Dermis microvascular lymphatic vessel endothelial cell (primary cell): ENCODE measurements at regions not wholly inside any gene's neighbourhood (a gene's known extent, or its start where the extent isn't known, plus 50 kb on each side); places are given as distances from the start of the nearest gene placed in this dataset.

Experiments
- DNase-seq, 2 donors: peaks; one replicate each; pipeline versions ENCODE4 v3.0.0 to v3.0.0-alpha.2; 2010; ENCODE audit warnings: low read depth in 2 of 2

DNA sequence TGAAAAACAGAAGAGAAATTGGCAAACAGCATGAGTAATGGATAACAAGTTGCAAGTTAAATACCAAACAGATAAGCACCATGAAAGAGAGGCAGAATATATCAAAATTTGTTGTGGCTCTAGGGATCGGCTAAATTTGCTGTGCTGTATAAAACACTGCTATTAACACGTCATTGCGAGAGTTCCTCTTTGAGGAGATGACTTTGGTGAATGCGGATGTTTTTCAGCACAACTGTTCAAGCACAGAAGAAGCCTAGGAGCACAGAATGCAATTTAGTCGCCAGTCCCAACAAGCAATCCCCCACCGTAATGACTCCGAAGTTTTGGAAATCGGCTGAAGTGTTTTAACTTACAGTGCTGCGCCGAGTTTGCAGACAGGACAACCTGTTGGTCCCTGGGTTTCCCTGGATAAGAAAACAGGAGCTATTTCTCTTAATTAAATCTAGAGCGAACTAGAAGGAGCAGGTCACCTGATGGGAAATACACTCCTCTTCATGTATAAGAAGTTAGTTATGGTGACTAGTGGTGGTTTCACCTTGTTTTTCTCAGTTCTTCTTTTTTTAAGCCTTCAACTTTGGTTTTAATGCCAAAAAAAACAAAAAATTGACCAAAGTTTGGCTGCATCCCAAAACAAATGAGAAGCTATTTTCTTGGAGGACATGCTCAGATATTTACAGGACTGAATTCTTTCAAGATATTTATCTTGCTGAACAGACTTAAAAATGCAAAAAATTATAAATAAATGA is 454.1 kb upstream of the SALL3 start:
- peak in 1 of 2 donors; percentile 8 for DNase-seq

DNA sequence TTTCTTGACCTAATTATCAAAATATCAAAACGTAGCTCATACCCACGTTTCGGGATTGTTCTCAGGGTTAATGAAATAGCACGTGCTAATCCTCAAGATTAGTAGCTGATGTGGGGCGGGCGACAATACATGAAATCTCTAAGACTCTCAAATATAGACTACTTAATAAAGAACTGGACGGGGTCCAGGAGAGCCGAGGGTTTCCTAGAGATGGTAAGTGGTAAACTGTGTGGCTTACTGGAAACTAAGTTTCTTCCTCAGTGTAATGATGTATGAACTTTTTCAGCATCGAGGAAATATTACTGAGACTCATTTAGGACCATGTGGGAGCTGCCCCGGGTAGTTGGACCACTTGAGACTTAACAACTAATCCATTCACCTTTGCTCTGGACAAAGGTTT is 453.3 kb upstream of the SALL3 start:
- DNase-seq, result no peak

DNA sequence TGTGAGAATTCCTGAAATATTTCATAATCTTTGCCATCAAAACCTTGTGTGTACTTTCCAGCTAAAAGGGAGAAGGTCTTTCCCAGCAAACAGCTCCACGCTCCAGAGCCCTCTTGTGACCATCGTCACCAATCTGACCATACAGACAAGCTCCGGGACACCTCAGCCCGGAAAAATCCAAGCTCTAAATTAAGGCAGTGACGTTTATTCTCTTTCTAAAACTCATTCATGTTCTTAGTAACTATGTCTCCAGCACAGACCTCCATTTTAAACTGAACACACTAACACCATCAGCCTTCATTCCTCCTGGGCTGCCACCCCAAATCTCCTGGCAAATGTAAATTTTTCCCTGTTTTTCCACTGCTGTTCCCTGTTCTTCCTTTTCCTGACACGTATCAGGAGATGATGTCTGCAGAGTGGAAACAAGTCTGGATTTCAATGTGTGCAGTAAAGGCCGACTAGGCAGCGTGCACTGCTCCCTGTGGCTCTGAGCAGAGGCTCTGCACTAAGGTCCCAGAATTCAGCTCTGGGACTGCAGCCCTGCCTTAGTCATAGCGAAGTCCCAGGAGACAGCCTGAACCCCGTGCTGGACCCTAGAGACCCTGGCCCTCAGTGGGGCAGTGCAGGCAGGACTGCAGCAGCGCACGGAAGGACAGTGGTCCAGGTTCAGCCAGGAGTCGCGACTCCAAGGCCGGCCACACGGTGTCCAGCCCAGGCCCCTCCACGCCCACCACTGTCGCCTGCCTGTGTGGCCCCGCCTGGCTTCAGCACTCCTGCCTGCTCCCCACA is 452.5 kb upstream of the SALL3 start:
- no peak for DNase-seq

DNA sequence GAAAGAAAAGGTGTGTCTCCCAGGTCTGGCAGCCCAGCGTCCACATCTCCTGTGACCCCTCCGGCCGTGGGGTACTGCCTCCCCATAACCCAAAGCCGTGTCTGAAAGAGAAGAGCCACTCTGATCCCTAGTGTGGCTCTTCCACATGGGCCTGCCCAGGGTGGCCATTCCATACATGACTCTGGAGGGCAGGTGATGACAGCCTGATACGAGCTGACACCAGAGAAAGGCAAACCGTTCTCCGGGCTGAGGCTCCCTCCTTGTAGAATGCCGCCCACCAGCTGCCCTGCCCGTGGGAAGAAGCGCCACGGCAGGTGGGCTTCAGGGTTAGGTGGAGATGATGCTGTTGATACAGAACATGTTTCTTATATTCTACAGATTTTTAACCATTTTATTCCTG is 451.6 kb upstream of the SALL3 start:
- no peak for DNase-seq

DNA sequence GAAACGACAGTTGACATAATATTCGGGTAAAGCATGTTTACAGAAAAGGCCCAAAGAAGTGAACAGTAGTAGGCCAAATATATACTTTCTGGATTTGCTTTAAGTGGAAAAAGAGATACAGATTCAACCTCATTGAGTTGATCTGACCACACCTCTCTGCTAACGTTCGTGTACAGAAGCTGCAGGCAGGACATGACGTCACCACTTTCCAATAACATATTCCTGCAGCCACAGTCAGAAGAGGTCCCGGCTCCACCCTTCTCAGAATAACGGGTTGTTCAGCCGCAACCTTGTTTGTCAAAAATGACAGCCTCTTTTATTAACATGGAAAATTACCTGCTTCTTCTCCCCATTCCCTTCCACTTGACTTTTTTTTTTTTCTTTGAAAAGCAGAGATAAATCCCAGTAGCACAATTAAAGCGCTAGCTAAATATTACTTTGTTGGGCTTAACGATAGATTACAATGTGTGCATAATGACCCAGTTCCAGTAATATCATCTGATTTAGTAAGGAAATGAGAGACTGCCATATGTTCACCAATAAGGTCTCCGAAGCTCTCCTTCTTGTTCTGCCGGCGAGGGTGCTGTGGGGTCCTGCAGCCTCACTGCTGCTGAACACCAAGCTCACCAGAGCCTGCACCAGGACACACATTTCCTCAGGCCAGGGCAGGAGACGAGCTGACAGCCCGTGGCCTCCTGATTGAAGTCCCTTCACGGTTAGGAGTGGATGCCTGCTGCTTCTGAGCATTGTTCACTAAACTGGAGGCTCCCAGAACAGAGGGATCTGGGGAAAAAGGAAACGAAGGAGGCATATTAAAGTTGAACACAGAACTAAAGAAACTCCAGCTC is 451.0 kb upstream of the SALL3 start:
- DNase-seq, result no peak

DNA sequence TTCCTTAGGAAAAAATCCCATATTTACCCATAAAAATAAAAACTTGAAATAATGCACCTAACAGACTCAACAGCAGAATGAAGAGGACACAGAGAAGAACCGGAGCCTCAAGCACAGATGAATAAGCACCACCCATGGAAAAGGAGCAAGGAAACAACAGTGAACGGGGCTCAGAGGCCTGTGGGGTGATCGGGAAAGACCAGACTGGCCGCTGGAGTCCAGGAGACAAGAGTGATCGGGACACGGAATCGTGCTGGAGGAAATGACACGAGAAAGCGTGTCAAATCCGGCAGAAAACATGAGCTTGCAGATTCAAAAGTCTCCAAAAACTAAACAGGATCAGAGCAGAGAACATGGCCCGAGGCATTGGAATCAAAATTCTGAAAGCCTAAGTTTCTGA is 448.0 kb upstream of the SALL3 start:
- DNase-seq, result no peak

DNA sequence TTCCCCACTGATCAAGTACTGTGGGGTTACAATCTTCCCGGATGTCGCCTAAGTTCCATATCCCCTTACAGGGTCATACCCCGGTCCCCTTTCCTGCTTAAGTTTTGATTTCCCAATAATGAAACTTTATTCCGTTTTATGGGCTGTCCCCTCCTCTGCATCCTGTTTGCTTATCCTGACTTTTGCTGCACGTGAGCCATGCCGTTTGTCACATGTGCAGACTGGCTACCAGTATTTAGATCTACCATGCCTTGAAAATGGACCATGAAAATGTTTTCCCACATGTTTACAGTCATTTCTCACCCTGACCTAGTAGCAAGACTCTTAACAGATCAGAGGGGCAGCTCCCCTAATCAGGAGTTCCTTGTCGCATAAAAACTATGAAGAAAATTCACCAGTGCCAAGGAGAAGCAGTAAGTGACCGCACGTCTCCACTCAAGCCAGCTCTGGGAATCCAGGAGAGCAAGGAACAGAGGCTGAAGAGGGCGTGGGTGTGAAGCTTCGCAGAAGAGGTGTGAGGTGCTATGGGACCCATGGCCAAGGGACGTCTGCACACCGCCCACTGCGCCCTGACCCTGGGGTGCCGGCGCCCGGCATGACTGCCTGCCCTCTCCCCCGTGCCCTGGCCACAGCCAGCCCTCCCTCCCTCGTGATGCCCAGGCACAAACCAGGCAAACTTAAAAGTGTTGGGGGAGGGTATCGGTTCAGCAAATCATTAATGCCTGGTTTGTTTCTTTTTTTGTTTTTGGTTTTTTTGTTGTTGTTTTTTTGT is 440.8 kb upstream of the SALL3 start:
- no peak for DNase-seq

DNA sequence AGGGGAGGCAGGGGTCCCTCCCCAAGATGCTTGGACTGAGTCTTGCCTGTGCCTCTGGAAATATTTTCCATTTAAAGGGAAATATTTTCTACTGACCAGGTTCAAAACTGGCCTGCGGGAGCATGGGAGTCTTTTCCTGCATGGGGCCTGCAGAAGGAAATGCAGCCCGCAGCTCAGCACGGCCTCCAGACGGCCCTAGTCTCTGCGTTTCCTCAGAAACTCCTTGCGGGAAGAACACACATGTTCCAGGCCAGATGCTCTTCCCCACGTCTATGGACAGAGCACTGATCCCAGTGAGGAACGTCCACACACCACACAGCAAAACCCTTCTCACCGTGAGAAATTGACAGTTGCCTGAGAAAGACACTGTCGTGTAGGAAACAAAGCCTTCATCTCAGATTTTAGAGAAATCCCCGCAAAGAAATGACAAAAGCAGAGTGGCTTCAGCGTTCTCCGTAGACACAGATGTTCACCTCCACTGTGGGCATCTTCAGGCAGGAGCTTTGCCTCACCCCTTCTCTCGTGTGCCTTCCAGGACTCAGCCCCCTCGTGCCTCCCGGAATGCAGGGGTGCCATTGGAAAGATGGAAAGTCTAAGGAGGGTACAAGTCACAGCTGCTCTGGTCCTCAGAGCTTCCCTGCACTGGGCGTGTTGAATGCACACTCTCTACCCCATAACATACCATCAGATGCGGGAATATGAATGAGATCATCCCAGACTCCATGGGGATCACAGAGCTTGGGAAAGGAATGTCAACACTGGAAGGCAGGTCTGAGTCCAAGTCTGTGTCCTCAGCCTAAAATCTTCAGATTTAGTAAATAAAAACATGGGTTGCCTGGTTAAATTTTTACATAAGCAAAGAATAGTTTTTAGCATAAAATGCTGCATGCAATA is 438.7 kb upstream of the SALL3 start:
- no peak for DNase-seq

DNA sequence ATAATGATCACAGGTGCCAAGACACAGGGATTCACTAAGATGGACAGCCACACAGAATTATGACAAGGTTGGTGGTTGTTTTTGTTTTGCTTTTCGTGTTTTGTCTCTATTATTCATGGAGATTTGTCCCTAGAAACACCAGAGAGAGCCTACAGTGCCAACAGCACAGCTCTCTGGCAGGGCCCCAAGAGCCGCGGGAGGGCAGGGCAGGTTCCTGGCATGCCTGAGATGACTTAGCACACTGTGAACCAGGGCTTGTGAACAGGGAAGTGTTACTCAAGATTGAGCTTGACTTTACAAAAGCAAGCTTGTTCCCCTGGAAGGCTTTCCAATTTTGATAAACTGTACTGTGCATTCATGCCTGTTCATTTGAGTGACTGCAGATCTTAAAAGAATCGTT is 437.4 kb upstream of the SALL3 start:
- no peak for DNase-seq

DNA sequence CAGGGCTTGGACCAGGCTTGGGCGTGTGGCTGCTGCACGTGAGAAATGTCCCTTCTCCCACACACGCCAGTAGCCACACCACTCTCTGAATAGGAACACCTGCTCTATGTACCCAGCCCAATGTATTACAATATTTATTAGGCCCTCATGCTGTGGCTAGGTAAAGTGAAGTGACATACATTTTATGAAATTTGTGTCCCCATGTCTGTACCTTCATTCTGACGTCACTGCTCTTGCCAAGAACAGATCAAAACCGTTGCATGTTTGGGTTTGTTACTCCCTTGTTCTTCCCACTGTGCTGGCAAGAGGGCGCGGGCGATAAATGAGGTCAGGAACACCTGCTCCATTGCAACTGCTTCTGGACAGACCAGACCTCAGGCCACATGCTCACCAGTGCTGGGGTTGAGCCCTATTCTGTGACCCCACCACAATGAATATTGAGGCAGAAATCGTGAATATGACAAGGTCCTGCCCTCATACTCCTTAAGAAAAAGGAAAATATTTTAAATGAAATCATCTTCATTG is 436.4 kb upstream of the SALL3 start:
- no peak for DNase-seq

DNA sequence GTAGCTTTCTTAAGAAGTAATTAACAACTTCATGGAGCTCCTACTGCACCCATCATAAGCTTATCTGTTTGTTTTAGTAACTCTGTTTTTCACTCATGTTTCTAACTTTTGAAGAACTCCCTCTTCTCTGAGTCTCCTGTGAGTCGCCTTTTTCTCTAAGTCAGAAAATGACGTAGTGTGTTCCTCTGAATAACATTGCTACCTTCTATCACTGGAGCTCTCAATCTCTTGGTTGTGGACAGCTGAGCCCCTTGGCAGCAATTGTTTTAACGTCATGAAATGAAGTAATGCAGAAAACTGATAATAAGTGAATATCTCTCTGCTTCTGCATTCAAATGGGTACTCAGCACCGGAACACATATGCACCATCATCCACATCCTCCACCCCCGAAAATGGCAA is 433.3 kb upstream of the SALL3 start:
- DNase-seq, result no peak

DNA sequence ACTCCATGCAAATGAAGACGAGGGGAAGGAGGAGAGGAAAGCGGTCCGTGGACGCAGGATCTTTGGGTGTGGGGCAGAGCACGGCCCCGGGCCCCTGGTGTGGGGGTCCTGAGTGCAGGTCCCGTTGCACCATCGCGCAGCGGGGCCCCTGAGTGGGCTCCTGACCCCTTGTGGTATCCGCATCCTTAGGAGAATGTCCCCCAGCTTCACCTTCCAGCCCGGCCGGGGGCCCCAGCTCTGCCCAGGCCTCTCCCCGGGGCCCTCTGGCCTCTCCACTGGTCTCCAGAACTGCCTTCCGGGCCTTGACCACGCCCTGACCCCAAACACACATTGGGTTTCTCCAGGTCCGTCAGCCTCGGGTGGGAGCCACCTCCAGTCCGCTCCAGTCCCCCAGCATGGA is 431.8 kb upstream of the SALL3 start:
- no peak for DNase-seq

DNA sequence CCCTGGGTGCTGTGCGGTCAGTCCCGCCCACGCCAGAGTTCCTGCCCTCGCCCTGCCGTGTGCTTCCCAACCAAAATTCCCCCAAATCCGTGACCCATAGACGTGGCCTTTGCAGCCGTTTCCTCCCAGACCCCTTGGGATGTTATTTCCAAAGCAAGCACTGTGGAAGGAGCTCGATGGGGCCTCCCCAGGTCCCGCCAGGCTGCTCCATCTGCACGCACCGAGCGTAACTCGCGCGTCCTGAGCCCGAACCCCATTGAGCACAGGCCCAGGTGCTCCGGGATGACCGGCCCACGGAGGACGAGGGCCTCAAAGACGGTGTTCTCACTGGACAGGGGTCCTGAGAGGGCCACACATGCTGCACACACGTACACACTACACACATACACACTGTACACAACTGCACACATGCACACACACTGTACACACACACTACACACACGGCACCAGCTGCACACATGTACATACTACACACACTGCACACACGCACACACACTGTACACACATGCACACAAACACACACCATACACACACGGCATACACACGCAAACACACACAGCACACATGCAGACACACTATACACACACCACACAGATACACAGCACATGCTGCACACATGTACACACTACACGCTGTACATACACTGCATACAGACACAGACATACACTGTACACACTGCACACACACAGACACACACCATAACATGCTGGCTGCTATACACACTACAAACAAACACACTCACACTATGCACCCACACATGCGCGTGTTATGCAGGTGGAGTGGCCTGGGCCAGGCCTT is 431.2 kb upstream of the SALL3 start:
- no peak for DNase-seq

DNA sequence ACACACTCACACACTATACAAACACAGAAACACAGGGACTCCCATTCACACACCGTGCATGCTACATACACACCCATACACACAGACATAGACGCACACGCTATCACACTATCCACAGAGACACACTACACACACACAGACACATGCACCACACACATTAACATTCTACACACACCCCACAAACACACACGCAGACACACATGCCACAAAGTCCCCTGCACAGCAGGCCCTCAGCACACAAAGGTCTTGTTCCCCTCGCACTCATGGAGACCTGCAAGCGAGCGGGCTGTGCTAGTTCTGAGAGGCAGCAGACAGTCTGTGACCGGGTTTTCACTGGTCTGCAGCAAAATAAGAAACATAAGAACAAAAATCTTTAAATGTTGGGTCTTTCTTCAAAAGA is 429.6 kb upstream of the SALL3 start:
- no peak for DNase-seq

DNA sequence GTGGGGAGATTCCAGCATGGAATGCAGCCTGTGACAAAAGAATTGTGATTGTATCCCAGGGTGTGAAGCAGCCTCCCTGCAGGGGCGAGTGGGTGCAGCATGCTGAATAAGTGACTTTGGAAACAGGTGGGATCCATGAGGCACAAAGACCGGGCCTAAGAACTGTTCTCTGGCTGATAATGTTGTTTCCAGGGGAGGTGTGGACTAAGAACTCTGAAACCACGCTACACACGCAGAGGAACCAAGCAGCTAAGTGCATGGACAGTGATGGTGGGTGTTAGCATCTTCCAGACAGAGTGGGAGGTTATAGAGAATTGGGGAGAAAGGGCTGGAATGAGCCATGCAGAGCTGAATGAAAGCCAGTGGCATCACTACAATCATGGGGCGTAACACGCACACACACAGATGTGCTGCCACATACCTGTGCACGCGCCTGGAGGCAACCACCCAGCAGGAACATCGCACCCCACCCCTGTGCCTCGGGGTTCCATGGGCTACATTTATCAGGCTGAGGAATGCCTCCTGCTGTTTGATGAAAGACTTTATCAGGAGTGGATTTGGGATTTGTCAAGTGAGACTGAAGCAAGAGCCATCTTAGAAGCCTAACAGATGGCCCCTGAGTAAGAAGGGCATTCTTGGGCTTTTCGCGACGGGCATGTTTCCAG is 424.5 kb upstream of the SALL3 start:
- no peak for DNase-seq

DNA sequence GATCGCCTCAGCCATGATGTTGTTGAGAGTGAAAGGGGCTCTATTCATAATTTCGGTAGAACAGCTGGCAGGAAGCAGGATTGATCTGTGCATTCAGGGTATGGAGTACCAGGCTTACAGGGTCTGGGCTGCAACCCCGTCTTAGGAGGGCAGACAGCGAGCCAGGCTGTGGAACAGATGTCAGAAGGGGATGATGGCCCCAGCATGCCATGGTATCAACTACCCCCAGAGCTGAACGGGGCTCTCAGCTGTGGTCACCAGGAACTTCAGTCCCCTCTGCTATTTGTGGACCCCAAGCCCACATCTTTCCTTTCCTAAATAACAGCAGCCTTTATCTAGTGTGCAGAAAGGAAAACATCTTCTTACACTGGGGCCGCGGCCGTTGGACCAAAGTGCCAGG is 422.2 kb upstream of the SALL3 start:
- DNase-seq, result no peak

DNA sequence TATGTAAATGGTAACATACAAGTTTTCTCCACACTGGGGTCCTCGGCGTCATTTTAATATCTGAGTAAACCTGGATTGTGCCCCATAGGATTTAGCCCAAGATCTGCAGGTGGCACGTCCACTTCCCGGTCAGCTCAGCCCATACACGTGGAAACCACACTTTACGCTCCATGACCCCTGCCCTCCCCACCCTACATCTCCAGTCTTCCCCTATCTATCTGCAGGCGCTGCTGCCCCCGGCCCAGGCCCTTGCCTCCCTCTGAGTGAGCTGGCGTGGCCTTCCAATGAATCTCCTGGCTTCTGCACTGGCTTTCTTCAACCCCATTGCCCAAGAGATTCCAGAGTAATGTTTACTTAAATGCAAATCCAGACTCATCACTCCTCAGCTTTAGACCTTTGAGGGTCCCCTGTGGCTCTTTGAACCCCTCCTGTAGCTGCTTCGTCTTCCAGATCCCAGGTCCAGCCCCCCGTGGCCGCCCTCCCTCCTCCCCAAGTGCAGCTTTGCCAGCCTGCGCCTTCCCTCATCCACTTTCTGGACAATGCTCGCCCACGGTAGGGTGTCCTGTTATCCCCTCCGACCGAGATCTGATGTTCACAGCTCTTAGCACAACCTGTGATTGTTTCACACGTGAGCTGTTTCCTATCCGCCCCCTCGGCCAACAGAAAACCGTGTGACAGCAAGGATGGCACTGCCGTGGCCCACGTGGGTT is 421.4 kb upstream of the SALL3 start:
- no peak for DNase-seq

DNA sequence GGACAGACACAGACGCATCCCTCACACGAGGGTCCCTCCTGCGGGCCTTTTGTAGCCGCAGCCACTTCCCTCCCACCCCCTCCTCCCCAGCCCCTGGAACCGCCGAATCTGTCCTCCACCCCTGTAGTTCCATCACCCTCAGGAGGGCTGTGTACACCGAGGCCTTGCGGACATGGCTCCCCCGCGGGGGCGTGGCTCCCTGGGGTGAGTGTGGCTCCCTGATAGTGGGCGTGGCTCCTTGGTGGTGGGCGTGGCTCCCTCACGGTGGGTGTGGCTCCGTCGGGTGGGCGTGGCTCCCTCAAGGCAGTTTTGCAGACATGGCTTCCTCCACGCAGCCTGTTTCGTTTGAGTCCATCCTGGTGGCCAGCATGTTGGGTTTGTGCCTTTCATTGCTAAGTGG is 420.7 kb upstream of the SALL3 start:
- DNase-seq, result no peak
